Loucy (cell line): ENCODE measurements at regions not wholly inside any gene's neighbourhood (a gene's known extent, or its start where the extent isn't known, plus 50 kb on each side); places are given as distances from the start of the nearest gene placed in this dataset.

Experiments
- CTCF ChIP-seq: fragments of 200-600 bp; sonication (generic); conservative IDR thresholded peaks from 2 replicates; pipeline ENCODE4 v1.5.1; 2014; ENCODE audit warnings: mild to moderate bottlenecking, antibody characterized with exemption, low read length
- EZH2phosphoT487 ChIP-seq: fragments of 200-600 bp; IDR thresholded peaks from 2 replicates; pipeline ENCODE4 v1.6.1; 2018; ENCODE audit warnings: antibody characterized with exemption, mild to moderate bottlenecking, moderate library complexity, borderline replicate concordance

DNA sequence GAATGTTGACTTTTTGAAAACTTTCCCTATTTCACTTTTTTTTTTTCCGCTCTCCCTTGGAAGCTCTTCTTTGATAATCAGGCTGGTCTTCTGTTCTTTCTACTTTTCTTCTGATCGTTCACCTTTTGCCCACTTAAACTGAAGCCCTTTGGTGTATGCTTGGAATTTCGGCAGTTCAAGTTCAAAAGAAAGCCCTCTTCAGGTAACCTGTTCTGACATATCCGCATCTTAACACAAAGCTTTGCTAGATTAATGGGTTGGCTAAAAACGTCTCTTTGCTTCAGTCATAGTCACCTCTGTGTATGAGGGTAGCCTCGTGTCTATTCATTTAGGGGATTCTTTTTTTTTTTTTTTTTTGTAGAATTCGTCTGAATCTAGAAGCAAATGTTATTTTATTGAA lies 1115.8 kb upstream of the RBFOX1 start:
- TF ChIP-seq EZH2phosphoT487 (no peak), CTCF (no peak)
